Epithelial cell of esophagus (primary cell): ENCODE measurements at regions not wholly inside any gene's neighbourhood (a gene's known extent, or its start where the extent isn't known, plus 50 kb on each side); places are given as distances from the start of the nearest gene placed in this dataset.
A peak's percentile ranks its signal among the peaks of the same experiment; 100 is the strongest.

Source experiments
- DNase-seq: peaks from one replicate; pipeline ENCODE4 v3.0.0; 2010; ENCODE audit warnings: low read depth
- H3K4me3 ChIP-seq: 2 replicates; pipeline ENCODE4 v1.5.1; 2011; ENCODE audit warnings: mild to moderate bottlenecking, low read length, control low read depth
- TF ChIP-seq, protein P1 (sequence below): IDR thresholded peaks from 2 replicates; pipeline ENCODE4 v1.5.1; 2011; ENCODE audit warnings: low read depth, mild to moderate bottlenecking, low read length, control low read depth, inconsistent platforms; ENCODE audit not compliant: insufficient read depth; ENCODE audit errors: missing control alignments

DNA sequence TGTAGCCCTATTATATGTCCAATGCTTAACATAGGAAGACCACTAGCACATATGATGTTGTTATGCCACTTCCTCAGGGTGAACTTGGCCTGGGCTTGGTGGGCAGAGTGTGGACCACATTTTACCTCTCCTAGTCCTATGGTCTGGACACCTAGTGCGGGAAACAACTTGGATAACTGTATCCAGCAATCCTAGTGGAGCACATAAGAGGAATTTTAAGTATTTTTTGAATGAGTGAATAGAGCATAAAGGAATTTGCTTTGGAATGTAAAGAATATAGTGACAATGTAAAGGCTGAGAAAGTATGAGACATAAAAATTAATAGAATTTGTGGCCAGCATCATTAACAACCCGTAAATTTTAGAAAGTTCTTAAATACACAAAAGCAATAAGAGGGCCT, 528.9 kb downstream of the IGSF11 start:
- no peak for DNase-seq
- no peak overlapping the region for H3K4me3 ChIP-seq
- TF ChIP-seq, protein P1, sequence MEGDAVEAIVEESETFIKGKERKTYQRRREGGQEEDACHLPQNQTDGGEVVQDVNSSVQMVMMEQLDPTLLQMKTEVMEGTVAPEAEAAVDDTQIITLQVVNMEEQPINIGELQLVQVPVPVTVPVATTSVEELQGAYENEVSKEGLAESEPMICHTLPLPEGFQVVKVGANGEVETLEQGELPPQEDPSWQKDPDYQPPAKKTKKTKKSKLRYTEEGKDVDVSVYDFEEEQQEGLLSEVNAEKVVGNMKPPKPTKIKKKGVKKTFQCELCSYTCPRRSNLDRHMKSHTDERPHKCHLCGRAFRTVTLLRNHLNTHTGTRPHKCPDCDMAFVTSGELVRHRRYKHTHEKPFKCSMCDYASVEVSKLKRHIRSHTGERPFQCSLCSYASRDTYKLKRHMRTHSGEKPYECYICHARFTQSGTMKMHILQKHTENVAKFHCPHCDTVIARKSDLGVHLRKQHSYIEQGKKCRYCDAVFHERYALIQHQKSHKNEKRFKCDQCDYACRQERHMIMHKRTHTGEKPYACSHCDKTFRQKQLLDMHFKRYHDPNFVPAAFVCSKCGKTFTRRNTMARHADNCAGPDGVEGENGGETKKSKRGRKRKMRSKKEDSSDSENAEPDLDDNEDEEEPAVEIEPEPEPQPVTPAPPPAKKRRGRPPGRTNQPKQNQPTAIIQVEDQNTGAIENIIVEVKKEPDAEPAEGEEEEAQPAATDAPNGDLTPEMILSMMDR, result no peak

- TF ChIP-seq, protein P1, result no peak
- no peak overlapping the region for H3K4me3 ChIP-seq
- no peak for DNase-seq
Observed at GRCh38 chr3:118511402-118511801, 523.2 kb downstream of the IGSF11 start.

DNA sequence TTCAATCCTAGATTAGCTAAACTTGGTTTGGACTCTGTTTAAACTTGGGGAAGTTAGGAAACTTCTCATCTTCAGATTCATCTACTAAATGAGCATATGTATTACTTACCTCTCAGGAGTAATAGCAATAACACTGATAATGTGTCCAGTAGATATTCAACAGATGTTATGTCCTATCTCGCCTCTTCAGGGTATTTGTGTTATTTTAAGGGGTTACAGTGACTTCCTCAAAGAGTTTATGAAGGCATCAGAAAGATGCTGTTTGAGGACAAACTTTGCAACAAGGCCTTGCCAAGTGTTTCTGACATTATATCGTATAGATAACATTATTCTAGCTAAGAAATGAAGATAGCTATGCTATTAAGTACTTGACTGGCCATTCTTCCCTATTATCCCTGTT, 522.3 kb downstream of the IGSF11 start:
- H3K4me3 ChIP-seq, result no peak overlapping the region
- no peak for DNase-seq
- TF ChIP-seq, protein P1, result no peak

- TF ChIP-seq, protein P1, result no peak
- no peak for DNase-seq
Observed at GRCh38 chr3:118525077-118525476, 509.6 kb downstream of the IGSF11 start.

DNA sequence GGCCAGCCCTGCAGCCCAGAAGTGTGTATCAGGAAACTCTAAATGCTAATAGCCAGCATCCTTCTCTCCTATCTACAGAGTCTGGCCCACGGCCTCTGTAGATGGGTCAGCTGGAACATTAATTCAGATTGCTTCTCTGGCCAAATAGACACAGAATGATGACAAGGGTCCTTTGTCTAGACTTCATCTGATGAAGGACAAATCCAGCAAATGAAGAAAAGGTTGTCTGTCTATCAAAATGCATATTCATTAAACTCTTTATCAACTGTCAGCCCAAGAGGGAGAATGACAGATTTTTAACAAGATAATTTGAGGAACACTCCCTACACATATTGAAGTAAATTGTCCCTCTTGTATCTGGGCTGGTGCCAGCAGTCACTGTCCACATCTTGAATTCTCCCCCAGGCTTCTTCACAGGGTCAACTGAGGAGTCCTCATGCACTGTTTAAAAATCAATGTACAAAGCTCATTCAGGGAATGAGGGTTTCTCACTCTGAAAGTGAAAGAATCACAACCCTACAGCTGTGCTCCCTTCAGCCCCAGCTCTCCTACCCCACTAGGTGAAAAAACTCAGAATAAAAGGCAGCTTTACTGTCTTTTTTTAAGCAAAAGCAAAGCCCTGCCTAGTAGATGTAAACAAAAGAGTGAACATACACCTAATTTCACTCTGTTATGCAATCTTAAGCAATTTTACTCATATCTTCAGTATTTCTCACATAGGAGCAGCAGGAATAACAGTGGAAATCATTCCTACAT, 507.7 kb downstream of the IGSF11 start:
- TF ChIP-seq, protein P1, result no peak
- DNase-seq, result peak; percentile 41
- H3K4me3 ChIP-seq, result no peak overlapping the region

More at GRCh38 chr3:118525077-118525476, 509.6 kb downstream of the IGSF11 start:
- no peak overlapping the region for H3K4me3 ChIP-seq

- TF ChIP-seq, protein P1, result no peak
- no peak for DNase-seq
- H3K4me3 ChIP-seq, result no peak overlapping the region
Observed at GRCh38 chr3:118527514-118528044, 507.1 kb downstream of the IGSF11 start.

DNA sequence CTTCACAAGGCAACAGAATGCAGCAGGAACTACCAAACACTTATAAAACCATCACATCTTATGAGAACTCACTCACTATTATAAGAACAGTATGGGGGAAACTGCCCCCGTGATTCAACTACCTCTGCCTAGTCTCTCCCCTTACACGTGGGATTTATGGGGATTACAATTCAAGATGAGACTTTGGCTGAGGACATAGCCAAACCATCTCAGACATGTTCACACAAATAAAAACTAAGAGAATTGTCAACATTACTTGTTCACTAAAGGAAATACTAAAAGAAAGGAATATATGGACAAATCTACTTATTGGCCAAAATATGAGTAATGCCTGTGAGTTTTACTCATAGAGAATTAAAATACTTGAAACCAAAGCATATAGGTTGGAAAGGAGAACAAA, 505.1 kb downstream of the IGSF11 start:
- TF ChIP-seq, protein P1, result no peak
- no peak overlapping the region for H3K4me3 ChIP-seq
- DNase-seq, result peak; percentile 55
